ENCODE measurements at regions not wholly inside any gene's neighbourhood (a gene's known extent, or its start where the extent isn't known, plus 50 kb on each side); places are given as distances from the start of the nearest gene placed in this dataset.
A peak's percentile ranks its signal among the peaks of the same experiment; 100 is the strongest.

- DNase-seq, result no peak
Observed at GRCh38 chr14:71289536-71289935, 382.3 kb downstream of the PCNX1 start.

- no peak for DNase-seq
Observed at GRCh38 chr14:71290301-71290700, 383.0 kb downstream of the PCNX1 start.

GRCh38 chr14:71290960-71291466, 383.8 kb downstream of the PCNX1 start:
- DNase-seq, result no peak

GRCh38 chr14:71296184-71296583, 388.9 kb downstream of the PCNX1 start:
- no peak for DNase-seq

GRCh38 chr14:71300566-71301330, 393.5 kb downstream of the PCNX1 start:
- DNase-seq, result no peak

GRCh38 chr14:71301611-71302010, 394.4 kb downstream of the PCNX1 start:
- no peak for DNase-seq

- no peak for DNase-seq
Observed at GRCh38 chr14:71304690-71305089, 397.4 kb downstream of the PCNX1 start.

GRCh38 chr14:71308671-71309070, 401.4 kb downstream of the PCNX1 start:
- DNase-seq, result no peak

GRCh38 chr14:71309756-71310155, 402.5 kb downstream of the PCNX1 start:
- DNase-seq, result no peak

GRCh38 chr14:71311061-71311460, 403.8 kb downstream of the PCNX1 start:
- no peak for DNase-seq

- DNase-seq, result no peak
Observed at GRCh38 chr14:71314717-71315116, 407.5 kb downstream of the PCNX1 start.

- DNase-seq, result no peak
Observed at GRCh38 chr14:71317385-71318096, 410.3 kb downstream of the PCNX1 start.

- DNase-seq, result no peak
Observed at GRCh38 chr14:71318097-71318459, 410.8 kb downstream of the PCNX1 start.

GRCh38 chr14:71319666-71320065, 412.4 kb downstream of the PCNX1 start:
- no peak for DNase-seq

- DNase-seq, result peak; percentile 81
Observed at GRCh38 chr14:71320107-71320733, 413.0 kb downstream of the PCNX1 start, which contains the start of gene SIPA1L1. Gene SIPA1L1, plus strand, starts transcription at chr14:71320476.

GRCh38 chr14:71320734-71321573, 413.7 kb downstream of the PCNX1 start:
- peak; percentile 93 for DNase-seq

- no peak for DNase-seq
Observed at GRCh38 chr14:71321574-71322315, 414.5 kb downstream of the PCNX1 start.

- peak; percentile 25 for DNase-seq
Observed at GRCh38 chr14:71322655-71323250, 415.5 kb downstream of the PCNX1 start.

- no peak for DNase-seq
Observed at GRCh38 chr14:71324767-71325272, 417.6 kb downstream of the PCNX1 start.

- DNase-seq, result no peak
Observed at GRCh38 chr14:71327691-71328090, 420.4 kb downstream of the PCNX1 start.

GRCh38 chr14:71328183-71328582, 420.9 kb downstream of the PCNX1 start:
- no peak for DNase-seq
